ENCODE measurements at regions not wholly inside any gene's neighbourhood (a gene's known extent, or its start where the extent isn't known, plus 50 kb on each side); places are given as distances from the start of the nearest gene placed in this dataset.
"Not testable (repeated sequence)": the region's sequence is repeated elsewhere in the genome, so short reads cannot be mapped to it uniquely, and the experiment has no call there.

DNA sequence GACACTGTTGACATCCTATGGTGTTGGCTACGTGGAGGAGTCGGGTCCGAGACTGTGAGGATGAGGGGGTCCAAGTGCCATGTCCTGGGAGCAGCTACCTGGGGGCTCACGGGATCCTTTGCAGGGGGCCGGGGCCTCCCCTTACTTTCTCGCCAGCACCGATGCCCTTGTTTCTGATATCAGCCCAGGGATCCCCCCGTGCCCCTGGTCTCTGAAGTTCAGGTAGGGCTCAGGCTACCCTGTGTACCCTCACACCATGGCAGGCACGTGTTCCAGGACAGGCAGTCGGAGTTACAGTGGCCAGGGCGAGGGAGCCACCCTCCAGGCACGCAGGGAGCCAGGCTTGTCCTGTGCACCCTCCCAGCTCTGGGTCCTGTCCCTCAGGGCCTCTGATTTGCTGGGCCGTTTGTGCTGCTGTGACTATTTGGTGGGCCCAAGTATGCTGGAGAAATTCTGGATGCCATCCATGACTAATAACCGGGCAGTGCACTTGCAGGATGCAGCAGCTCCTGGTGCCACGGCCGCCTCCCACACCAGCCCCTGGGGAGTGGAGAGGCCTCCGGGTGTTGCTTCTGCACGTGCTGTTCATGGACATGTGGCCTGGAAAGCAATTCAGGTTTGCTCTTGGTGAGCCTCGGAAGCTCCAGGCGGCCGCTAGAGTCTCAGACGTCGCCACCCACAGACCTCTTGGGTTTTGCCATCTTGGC is 93.1 kb upstream of the SFSWAP start:
- H3K4me3 ChIP-seq (ENCODE audit: low read length): no peak overlapping the region
- TF ChIP-seq ZNF274 (IDR thresholded peaks at IDR 0.05; ENCODE audit: low read depth, low read length): no peak

- no peak for TF ChIP-seq ZNF274 (IDR thresholded peaks at IDR 0.05; ENCODE audit: low read depth, low read length)
- H3K4me3 ChIP-seq (ENCODE audit: low read length): no peak overlapping the region
These were observed 92.6 kb upstream of the SFSWAP start for GRCh38 chr12:131618303-131618658.

- TF ChIP-seq ZNF274 (IDR thresholded peaks at IDR 0.05; ENCODE audit: low read depth, low read length): no peak
These were observed 92.2 kb upstream of the SFSWAP start for GRCh38 chr12:131618701-131619100.

DNA sequence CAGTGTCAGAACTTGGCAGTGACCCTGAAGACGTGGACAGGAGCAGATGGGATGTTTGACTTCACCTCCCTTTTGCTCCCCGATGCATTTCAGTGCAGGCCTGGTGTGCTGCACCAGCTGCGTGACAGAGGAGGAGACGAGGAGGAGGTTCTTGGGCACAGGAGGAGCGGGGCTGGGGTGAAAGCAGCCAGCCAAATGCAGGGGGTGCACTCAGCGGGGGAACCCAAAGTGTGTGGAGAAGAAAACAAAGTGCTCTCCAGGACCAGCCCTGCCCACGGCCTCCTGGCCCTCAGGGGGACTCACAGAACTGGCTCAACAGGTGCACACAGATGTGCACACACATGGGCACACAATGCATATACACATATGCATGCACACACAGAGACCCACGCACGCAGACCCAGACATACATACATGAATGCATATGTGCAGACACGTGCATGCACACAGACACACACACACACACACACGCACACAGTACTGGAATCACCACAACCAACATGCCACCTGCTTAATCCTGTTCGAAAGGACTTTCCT is 91.7 kb upstream of the SFSWAP start:
- TF ChIP-seq ZNF274 (IDR thresholded peaks at IDR 0.05; ENCODE audit: low read depth, low read length): no peak
- H3K4me3 ChIP-seq (ENCODE audit: low read length): no peak overlapping the region

More at GRCh38 chr12:131618701-131619100, 92.2 kb upstream of the SFSWAP start:
- no peak overlapping the region for H3K4me3 ChIP-seq (ENCODE audit: low read length)

- TF ChIP-seq ZNF274 (IDR thresholded peaks at IDR 0.05; ENCODE audit: low read depth, low read length): no peak
- H3K4me3 ChIP-seq (ENCODE audit: low read length): no peak overlapping the region
These were observed 91.0 kb upstream of the SFSWAP start for GRCh38 chr12:131619736-131620506.

DNA sequence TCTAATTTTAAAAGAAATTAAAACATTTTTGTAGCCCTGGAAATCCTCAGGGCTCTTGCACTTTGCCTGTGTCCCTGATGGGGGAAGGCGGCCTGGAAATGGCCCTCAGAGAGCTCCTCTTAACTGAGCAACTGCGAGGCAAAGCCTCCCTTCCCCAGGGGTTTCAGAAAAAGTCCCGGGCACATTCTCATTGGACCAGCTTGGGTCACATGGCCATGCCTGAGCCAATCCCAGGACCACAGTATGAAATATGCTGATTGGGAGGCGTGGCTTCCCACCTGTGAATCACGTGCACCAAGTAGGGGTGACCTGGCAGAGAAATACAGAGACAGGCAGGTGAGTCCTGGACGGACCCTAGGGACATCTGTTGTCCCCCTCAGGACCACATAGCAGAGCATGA is 90.4 kb upstream of the SFSWAP start:
- TF ChIP-seq ZNF274 (IDR thresholded peaks at IDR 0.05; ENCODE audit: low read depth, low read length): no peak
- H3K4me3 ChIP-seq (ENCODE audit: low read length): no peak overlapping the region

- H3K4me3 ChIP-seq (ENCODE audit: low read length): no peak overlapping the region
- TF ChIP-seq ZNF274 (IDR thresholded peaks at IDR 0.05; ENCODE audit: low read depth, low read length): no peak
These were observed 89.8 kb upstream of the SFSWAP start for GRCh38 chr12:131620946-131621681.

GRCh38 chr12:131621701-131622421 is 89.0 kb upstream of the SFSWAP start:
- H3K4me3 ChIP-seq (ENCODE audit: low read length): no peak overlapping the region
- TF ChIP-seq ZNF274 (IDR thresholded peaks at IDR 0.05; ENCODE audit: low read depth, low read length): no peak

- no peak for TF ChIP-seq ZNF274 (IDR thresholded peaks at IDR 0.05; ENCODE audit: low read depth, low read length)
- H3K4me3 ChIP-seq (ENCODE audit: low read length): no peak overlapping the region
These were observed 88.4 kb upstream of the SFSWAP start for GRCh38 chr12:131622422-131622955.

DNA sequence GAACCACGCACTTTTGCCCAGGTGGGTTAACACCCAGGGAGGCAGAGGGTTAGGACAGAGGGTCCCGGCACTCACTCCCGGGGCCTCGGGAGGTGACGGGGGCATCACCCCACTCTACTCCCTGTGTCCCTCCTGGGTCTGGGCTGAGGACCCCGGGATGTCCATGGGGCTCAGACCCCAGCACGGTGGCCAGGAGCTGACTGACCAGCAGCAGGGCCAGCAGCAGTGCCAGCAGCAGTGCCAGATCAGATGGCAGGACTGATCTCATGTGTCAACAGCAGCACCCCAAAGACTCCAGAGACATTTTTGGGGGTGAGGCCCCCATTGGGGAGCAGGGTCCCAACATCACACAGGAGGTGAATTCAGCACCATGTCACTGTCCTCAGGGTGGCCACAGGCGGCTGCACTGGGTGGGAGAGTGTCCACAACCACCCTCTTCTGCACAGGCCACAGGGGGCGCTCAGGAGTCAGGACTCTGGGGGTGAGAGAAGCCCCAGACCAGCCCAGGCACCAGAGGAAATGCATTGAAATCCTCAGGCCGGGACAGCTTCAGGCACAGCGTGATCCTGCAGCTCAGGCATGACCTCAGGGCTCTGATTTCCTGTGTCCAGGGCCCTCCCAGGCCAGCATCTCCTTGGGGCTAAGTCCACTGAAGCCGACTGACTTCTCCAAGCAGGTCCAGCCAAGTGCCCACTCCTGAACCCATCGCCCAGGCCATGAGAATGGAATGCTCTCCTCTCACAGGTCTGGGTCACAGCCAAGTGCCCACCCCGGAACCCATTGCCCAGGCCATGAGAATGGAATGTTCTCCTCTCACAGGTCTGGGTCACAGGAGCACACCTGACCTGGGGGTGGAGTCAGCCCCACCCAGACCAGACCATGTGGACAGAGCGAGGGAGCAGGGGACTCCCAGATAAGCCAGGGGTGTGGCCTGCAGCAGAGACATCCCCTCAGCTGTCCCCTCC is 87.2 kb upstream of the SFSWAP start:
- not testable (repeated sequence) for H3K4me3 ChIP-seq (ENCODE audit: low read length)

DNA sequence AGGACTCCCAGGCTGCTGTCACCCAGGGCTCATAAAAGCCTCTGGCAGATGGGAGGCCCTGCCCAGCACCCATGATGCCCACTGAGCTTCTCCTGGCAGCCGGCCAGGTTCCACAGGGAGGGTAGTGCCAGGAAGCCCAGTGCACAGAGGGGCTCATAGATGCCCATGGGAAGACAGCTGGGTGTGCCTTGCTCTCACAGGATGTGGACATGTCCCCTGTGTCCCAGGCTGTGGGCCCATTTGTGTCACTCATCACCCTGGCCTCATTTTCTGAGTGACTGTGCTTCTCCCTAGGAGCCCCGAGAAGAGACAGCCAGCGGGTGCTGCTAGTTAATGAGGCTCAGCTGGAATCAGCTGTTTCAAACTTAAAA is 86.5 kb upstream of the SFSWAP start:
- H3K4me3 ChIP-seq (ENCODE audit: low read length): not testable (repeated sequence)

DNA sequence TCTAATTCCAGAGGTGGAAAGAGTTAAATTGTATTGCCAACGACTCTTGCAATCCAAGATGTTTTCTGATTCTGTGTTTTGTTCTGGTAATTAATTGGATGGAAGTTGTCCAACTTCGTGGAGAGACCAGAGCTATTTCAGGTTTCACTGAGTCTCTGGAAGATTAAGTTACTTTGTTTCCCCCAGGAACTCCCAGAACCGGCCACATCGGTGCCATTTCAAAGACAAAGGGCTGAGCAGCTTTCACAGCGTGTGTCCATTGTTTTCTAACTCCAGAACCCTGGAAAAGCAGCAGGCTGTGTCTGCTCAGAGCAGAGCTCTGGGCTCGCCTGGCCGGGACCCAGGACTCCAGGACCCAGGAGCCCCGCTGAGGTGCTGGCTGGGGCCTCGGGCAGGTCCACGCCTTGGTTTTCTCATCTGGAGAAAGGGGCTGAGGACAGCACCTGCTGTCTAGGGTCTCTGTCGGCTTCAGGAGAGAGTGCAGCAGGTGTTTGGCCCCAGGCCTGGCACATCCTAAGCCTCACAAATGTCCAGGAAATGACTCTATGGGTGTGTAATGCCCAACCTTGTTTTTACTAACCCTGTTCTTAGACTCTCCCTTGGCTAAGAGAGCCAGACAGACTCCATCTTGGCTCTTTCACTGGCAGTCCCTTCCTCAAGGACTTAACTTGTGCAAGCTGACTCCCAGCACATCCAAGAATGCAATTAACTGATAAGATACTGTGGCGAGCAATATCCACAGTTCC is 86.0 kb upstream of the SFSWAP start:
- H3K4me3 ChIP-seq (ENCODE audit: low read length): not testable (repeated sequence)

- not testable (repeated sequence) for H3K4me3 ChIP-seq (ENCODE audit: low read length)
These were observed 84.7 kb upstream of the SFSWAP start for GRCh38 chr12:131625966-131626722.

- H3K4me3 ChIP-seq (ENCODE audit: low read length): not testable (repeated sequence)
These were observed 83.5 kb upstream of the SFSWAP start for GRCh38 chr12:131627151-131628022.

Data from GM08714 (cell line).